ENCODE measurements at regions not wholly inside any gene's neighbourhood (a gene's known extent, or its start where the extent isn't known, plus 50 kb on each side); places are given as distances from the start of the nearest gene placed in this dataset.
"Not testable (repeated sequence)": the region's sequence is repeated elsewhere in the genome, so short reads cannot be mapped to it uniquely, and the experiment has no call there.

DNA sequence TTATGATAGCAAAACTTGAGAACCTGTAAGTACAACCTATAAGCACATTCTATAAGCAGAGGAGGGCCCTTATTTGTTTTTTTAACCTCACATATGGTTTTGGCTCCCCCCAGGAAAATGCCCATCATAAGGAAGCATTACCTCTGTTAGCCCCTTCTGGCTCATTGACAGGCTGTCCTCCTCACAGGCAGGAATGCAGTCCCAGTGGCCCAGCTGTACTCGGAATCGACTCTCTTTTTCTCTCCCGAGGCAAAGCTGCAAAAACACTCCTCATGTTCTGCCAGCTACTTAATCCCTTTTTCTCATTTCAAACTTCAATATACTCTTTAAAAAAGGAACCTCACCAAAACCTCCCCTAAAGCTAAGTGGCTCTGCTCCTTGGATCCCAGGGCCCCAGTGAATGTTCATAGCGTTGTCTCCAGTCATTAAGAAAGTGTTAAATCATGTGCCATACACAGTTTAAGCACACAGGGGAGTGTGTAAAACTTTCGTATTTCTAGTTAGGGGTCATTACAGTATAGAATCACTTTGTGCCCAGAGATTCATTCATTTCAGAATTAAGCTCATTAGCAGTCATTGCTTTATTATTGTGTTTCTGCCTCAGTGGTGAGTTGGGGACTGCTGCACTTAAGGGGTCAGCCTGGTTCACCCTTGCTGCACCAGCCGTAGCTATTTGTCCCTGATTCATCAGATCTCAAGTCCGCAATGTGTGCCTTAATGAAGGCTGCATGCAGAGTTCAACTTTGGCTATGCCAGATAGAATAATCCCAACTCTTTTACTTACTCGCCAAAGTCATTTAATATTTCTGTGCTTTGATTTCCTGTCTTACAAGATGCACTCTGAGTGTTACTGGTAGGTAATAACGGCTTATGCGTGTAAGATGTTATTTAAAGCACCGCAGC, 57.6 kb downstream of the JRKL start:
- Histone ChIP-seq H3K4me3 (no peak overlapping the region), H3K27ac (no peak overlapping the region)

GRCh38 chr11:96448225-96448624, 58.4 kb downstream of the JRKL start:
- no peak overlapping the region for H3K4me3 ChIP-seq
- H3K27ac ChIP-seq: no peak overlapping the region

- Histone ChIP-seq H3K27ac (no peak overlapping the region), H3K4me3 (no peak overlapping the region)
These were observed 66.3 kb downstream of the JRKL start for GRCh38 chr11:96456111-96456510.

DNA sequence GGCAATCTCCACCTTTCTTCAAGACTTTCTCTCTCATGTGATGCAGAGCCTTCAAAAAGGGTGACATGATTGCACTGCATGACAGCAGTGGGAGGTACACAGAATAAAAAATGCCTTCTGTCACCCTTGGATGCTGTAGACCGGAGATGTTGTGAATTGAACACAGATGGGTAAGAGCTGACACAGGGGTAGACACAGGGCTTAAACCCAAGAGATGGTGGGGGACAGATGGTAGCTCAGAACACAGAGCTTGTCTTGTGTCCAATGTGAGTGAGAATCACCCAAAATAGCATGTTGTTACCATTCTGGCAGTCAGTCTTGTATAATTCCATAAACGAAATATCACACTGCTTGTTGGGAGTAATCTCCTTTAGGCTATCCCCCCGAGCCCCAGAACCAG, 69.9 kb downstream of the JRKL start:
- H3K4me3 ChIP-seq: no peak overlapping the region
- H3K27ac ChIP-seq: no peak overlapping the region

DNA sequence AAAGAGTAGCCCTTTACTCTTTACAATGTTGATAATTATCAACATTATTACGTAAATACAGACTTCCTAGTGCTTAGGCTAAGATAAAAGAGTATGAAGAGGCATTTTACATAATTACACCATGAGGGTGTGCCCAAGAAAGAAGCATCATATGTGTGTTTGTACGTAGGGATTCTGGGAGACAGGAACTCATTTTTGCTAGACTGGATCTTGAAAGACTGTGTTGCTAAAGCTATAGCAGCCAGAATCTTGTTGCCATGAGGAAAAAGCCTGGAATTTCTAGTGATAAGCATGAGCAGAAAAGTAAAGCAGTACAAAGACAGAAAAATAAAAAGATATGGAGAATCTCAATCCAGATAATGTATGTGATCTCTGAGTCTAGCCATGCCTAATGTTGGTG, 72.1 kb downstream of the JRKL start:
- no peak overlapping the region for H3K4me3 ChIP-seq
- H3K27ac ChIP-seq: no peak overlapping the region

DNA sequence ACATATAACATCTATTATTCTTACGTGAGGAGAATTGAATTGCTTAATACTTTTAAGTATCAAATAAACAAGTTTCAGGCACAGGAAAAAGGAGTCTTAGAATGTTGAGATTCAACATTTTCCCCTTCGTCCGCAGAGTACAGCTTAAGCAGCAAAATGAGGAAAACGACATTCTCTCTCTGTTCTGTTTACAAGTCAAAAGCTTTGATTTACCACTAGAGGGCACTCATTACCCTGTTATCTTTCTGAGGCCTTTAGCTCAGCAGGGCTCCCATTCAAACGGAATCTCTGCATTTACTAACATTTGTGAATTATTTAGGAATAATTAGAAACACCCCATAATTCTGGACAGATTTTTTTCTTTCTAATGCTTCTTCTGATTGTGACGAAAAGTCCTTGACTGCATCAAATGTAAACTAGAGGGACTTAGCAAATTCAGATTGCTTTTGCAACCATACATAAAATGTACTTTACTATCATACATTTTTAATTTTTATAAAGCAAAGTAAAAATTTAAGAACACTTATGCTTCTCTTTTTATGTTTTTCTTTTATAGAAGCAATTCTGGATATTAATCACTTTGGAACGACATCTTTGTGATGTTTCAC, 75.0 kb downstream of the JRKL start:
- Histone ChIP-seq H3K27ac (no peak overlapping the region), H3K4me3 (no peak overlapping the region)

DNA sequence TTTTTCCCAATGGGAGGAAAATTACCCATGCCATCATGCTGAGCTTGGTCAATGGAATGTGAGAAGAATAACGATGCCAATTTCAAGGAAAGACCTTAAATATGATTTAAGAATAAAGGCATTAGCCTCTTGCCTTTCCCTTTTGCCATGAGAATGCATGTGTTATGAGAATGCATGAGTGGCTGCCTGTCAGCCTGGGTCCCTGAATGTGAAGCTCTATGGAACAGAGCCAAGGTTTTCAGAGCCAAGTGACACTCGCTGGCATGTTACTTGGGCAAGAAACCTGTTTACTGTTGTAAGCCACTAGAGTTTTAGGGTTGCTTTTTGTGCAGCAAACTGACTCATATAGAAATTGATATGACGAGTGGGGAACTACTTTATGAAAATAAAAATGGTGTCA, 75.7 kb downstream of the JRKL start:
- no peak overlapping the region for H3K27ac ChIP-seq
- no peak overlapping the region for H3K4me3 ChIP-seq

- H3K27ac ChIP-seq: no peak overlapping the region
- no peak overlapping the region for H3K4me3 ChIP-seq
These were observed 76.8 kb downstream of the JRKL start for GRCh38 chr11:96466607-96467006.

DNA sequence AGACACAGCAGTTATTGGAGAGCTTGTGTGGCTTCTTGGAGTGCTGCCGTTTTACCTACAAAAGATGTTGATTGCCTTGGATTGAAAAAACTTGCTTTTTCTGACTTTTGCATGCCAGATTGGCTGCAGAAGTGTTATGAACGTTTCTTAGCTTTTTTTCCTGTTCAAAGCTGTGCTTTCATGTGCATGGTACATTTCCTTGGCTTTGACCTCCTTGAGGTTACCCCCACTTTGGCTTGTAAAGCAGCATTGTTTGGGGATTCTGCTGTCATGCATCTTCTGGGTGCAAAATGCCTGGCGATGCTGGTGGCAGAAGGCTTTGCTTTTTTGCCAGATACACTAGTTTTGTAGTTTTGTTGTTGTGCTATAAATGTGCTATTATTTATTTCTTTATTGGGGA, 80.0 kb downstream of the JRKL start:
- H3K4me3 ChIP-seq: no peak overlapping the region
- H3K27ac ChIP-seq: no peak overlapping the region

DNA sequence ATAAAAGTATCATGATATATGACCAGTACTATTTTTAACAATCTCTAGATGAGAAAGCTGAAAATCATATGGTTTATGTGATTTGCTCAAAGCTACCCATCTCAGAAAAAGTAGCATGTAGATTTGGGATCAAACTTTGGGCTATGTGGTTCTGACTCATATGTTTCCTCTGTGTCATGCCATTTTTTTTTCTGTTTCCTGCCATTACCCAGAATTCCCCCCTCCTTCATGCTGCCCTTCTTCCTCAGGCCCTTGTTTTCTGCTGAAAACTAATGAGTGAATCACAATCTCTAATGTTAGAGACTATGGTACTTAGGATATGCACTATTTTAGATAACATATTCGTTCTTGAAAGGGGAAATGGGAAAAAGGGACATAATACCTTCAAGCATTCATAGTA, 80.7 kb downstream of the JRKL start:
- H3K27ac ChIP-seq: no peak overlapping the region
- no peak overlapping the region for H3K4me3 ChIP-seq

GRCh38 chr11:96472085-96472484, 82.3 kb downstream of the JRKL start:
- Histone ChIP-seq H3K4me3 (no peak overlapping the region), H3K27ac (no peak overlapping the region)

DNA sequence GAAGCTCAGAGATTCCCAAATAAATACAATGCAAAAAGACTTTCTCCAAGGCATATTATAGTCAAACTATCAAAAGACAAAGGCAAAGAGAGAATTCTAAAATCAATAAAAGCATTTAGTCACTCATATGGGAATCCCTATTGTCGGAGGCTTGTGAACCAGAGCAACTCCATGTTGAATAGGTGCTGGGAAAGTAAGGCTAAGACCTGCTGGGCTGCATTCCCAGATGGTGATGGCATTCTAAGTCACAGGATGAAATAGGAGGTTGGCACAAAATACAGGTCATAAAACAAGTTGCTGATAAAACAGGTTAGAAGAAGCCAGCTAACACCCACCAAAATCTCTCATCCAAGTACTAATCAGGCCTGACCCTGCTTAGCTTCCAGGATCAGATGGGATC, 84.5 kb downstream of the JRKL start:
- no peak overlapping the region for H3K4me3 ChIP-seq
- H3K27ac ChIP-seq: no peak overlapping the region

DNA sequence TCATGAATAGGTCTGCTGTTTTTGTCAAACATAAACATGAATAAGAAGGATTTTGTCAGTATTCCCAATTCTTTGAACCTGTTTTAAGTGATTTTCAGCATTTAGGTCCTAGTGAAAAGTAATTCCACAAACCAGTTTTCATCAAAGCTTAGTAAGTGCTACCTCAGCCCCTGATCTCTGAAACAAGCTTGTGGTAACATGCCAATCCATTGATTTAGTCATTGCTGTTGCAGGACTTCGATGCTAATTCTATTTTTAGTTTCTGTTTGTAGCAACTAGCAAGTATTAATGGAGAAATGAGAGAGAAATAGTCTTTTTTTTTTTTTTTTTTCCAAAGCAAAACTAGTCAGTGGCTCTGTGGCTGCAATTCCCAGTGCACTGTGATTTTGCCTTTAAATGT, 91.4 kb downstream of the JRKL start:
- Histone ChIP-seq H3K27ac (no peak overlapping the region), H3K4me3 (no peak overlapping the region)

GRCh38 chr11:96481771-96482170, 92.0 kb downstream of the JRKL start:
- no peak overlapping the region for H3K4me3 ChIP-seq

DNA sequence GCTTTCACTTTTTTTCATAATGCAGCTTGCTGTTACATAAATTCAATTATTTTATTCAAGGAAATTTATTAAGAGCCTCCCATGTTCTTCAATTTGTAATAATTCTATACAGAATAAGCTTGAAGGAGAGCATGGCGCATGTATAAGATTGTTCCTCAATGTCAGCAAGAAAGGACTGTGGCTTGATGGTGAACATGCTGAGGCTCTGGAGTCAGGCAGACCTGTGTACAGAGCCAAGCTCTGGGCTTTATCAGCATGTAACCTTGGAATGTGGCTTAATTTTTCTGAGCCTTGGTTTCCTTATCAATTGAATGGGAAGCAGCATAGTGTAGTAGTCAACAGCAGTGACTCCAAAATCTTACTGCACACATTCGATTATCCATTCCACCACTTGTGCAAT, 92.4 kb downstream of the JRKL start:
- H3K4me3 ChIP-seq: no peak overlapping the region
- H3K27ac ChIP-seq: no peak overlapping the region

More at GRCh38 chr11:96481771-96482170, 92.0 kb downstream of the JRKL start:
- H3K27ac ChIP-seq: no peak overlapping the region

DNA sequence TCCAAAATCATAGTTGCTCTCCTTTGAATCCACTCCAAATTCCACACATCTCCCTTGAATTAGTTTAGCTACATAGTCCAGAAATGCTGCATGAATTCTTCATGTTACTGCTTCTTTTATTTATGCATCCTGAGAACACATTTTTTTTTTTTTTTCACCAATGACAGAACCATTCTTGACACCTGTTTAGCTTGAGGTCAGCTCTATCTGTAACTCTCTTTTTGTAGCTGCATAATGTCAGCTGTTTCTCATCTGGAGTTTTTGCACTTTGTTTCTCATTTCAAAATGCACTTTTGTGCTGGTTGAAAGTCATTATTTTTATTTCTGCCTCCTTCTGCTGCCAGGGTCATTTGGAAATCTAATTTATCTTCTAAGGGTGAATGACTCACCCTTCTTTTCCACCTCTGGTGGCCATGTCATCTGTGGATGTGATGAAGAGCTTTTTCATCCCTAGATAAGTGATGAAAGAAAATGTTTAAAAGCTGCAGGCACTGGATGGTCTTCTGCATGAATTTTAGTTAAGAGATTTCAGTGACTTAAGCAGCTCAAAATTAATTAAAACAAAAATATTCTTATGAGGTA, 93.7 kb downstream of the JRKL start:
- Histone ChIP-seq H3K4me3 (no peak overlapping the region), H3K27ac (no peak overlapping the region)

GRCh38 chr11:96484361-96484760, 94.5 kb downstream of the JRKL start:
- H3K4me3 ChIP-seq: no peak overlapping the region
- H3K27ac ChIP-seq: no peak overlapping the region

DNA sequence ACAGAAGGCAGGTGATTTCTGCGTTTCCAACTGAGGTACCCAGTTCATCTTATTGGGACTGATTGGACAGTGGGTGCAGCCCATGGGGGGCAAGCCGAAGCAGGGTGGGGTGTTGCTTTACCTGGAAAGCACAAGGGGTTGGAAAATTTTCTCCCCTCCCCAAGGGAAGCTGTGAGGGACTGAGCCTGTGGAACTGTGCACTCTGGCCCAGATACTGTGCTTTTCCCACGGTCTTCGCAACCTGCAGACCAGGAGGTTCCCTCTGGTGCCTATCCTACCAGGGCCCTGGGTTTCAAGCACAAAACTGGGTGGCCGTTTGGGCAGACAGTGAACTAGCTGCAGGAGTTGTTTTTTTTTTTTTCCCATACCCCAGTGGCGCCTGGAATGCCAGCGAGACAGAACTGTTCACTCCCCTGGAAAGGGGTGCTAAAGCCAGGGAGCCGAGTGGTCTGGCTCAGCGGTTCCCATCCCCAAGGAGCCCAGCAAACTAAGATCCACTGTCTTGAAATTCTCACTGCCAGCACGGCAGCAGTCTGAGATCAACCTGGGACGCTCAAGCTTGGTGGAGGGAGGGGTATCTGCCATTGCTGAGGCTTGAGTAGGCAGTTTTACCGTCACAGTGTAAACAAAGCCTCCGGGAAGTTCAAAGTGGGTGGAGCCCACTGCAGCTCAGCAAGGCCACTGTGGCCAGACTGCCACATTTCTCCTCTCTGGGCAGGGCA, 97.2 kb downstream of the JRKL start:
- Histone ChIP-seq H3K27ac (no peak overlapping the region), H3K4me3 (no peak overlapping the region)

GRCh38 chr11:96488911-96489310, 99.1 kb downstream of the JRKL start:
- H3K4me3 ChIP-seq, H3K27ac ChIP-seq: not testable (repeated sequence)

DNA sequence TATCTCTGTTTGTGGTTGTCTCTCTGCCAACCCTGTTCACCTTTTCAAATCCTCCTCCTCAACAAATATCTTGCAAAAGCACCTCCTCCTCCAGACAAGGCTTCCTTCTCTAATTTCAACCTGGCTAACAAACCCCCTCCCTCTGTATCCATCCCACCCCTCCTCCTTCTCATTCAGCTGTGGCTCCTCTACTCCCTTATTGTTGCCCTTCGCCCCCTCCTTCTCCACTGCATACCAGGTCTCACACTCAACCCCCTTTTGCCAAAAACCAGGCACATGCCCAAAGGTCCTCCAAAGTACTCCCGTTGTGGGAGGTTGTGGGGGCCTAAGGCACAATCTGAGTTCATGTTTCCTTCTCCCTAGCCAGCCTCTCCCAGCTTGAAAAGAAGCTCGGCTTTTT, 110.6 kb downstream of the JRKL start:
- no peak overlapping the region for H3K27ac ChIP-seq

GRCh38 chr11:96506041-96506440, 116.2 kb downstream of the JRKL start:
- H3K27ac ChIP-seq: no peak overlapping the region

More for the DNA sequence above, 110.6 kb downstream of the JRKL start:
- H3K4me3 ChIP-seq: no peak overlapping the region

More at GRCh38 chr11:96506041-96506440, 116.2 kb downstream of the JRKL start:
- H3K4me3 ChIP-seq: no peak overlapping the region
